Endothelial cell of umbilical vein (primary cell): ENCODE measurements at regions not wholly inside any gene's neighbourhood (a gene's known extent, or its start where the extent isn't known, plus 50 kb on each side); places are given as distances from the start of the nearest gene placed in this dataset.

Experiments
- BruUV-seq: library from RNA; stranded (reverse); fragments of 400-500 nt; replicated peaks from 2 replicates; lab custom pipeline; 2021; lab: Mats Ljungman, UMichigan
- CTCF ChIA-PET: fragments of 300-600, 350-600 bp; sonication (Branson Sonifier 250); formaldehyde crosslinking; loops from one replicate; lab custom pipeline; 2021; ENCODE audit warnings: antibody characterized with exemption, inconsistent platforms; lab: Charles Lee
- POLR2A ChIA-PET: fragments of 300-600, 350-600 bp; sonication (Branson Sonifier 250); formaldehyde crosslinking; loops from one replicate; lab custom pipeline; 2021; ENCODE audit warnings: antibody characterized with exemption, inconsistent platforms; lab: Charles Lee
- DNase-seq: peaks from one replicate; pipeline ENCODE4 v3.0.0-alpha.2; 2011; ENCODE audit warnings: low read depth, low spot score
- FAIRE-seq: peaks from 2 replicates; lab custom pipeline; 2011; peaks lifted over from hg19 to GRCh38; lab: Jason Lieb, UNC
- H2AFZ ChIP-seq: 2 replicates; pipeline ENCODE4 v1.6.0; 2012; ENCODE audit warnings: low read depth, low read length, control low read depth, inconsistent platforms
- H3K27ac ChIP-seq: 2 replicates; pipeline ENCODE4 v1.5.1; 2011; ENCODE audit warnings: low read depth, mild to moderate bottlenecking, control low read depth, low read length, moderate library complexity; ENCODE audit not compliant: insufficient read depth
- H3K27me3 ChIP-seq, 2 experiments: 2 replicates each; pipeline versions ENCODE4 v1.6.0 to v1.6.1; 2011; ENCODE audit warnings: low read length in 2 of 2, mixed read lengths in 1 of 2; ENCODE audit not compliant: control insufficient read depth in 2 of 2, insufficient read depth in 2 of 2
- H3K36me3 ChIP-seq, 2 experiments: 2 replicates in 1 of 2; 3 replicates in 1 of 2; pipeline ENCODE4 v1.5.1; 2011; ENCODE audit warnings: low read length in 2 of 2, mild to moderate bottlenecking in 1 of 2, moderate library complexity in 1 of 2; ENCODE audit not compliant: control insufficient read depth in 2 of 2, insufficient read depth in 2 of 2; ENCODE audit errors: extremely low read depth in 1 of 2
- H3K4me1 ChIP-seq: 3 replicates; pipeline ENCODE4 v1.5.1; 2011; ENCODE audit warnings: mild to moderate bottlenecking, low read length; ENCODE audit not compliant: control insufficient read depth, insufficient read depth; ENCODE audit errors: extremely low read depth
- H3K4me2 ChIP-seq: 2 replicates; pipeline ENCODE4 v1.6.1; 2011; ENCODE audit warnings: low read length, control low read depth, mixed read lengths; ENCODE audit not compliant: insufficient read depth
- H3K4me3 ChIP-seq, 3 experiments: fragments of 200-600 bp in 1 of 3; sonication (generic), shearing (Covaris generic) in 1 of 3; replicated peaks in 1 of 3; 2 replicates each; pipeline ENCODE4 v1.5.1; 2011 to 2016; ENCODE audit warnings: control low read depth in 3 of 3, low read length in 3 of 3, mild to moderate bottlenecking in 2 of 3, inconsistent platforms in 1 of 3, low read depth in 1 of 3, moderate library complexity in 1 of 3; ENCODE audit not compliant: insufficient read depth in 1 of 3
- H3K79me2 ChIP-seq: 2 replicates; pipeline ENCODE4 v1.6.0; 2012; ENCODE audit warnings: low read length, inconsistent platforms; ENCODE audit not compliant: control insufficient read depth, insufficient read depth
- H3K9ac ChIP-seq: replicated peaks from 2 replicates; pipeline ENCODE3; 2011; ENCODE audit warnings: low read length, control low read depth; ENCODE audit not compliant: insufficient read depth; ENCODE audit errors: extremely low read depth
- H3K9me1 ChIP-seq: replicated peaks from 3 replicates; pipeline ENCODE4 v1.6.0; 2011; ENCODE audit warnings: mild to moderate bottlenecking, low read length; ENCODE audit not compliant: control insufficient read depth, insufficient read depth; ENCODE audit errors: extremely low read depth
- H3K9me3 ChIP-seq: replicated peaks from 2 replicates; pipeline ENCODE4 v1.5.1; 2012; ENCODE audit warnings: low read length, inconsistent platforms; ENCODE audit not compliant: control insufficient read depth, insufficient read depth
- H4K20me1 ChIP-seq: replicated peaks from 2 replicates; pipeline ENCODE3; 2011; ENCODE audit warnings: mild to moderate bottlenecking, low read length; ENCODE audit not compliant: control insufficient read depth, insufficient read depth; ENCODE audit errors: extremely low read depth
- CTCF ChIP-seq, 2 donors: IDR thresholded peaks; 1 replicate in 1 of 2; 2 replicates in 1 of 2; pipeline ENCODE4 v1.5.1; 2011; ENCODE audit warnings: low read length in 2 of 2, mild to moderate bottlenecking in 2 of 2, moderate library complexity in 2 of 2, control low read depth in 1 of 2, inconsistent platforms in 1 of 2, low read depth in 1 of 2; ENCODE audit not compliant: insufficient read depth in 1 of 2; ENCODE audit errors: extremely low read depth in 1 of 2
- EZH2 ChIP-seq: IDR thresholded peaks from 2 replicates; pipeline ENCODE4 v1.6.1; 2012; ENCODE audit warnings: borderline replicate concordance, low read depth, mild to moderate bottlenecking, moderate library complexity, low read length, inconsistent platforms; ENCODE audit not compliant: severe bottlenecking
- FOS ChIP-seq: IDR thresholded peaks from 2 replicates; pipeline ENCODE4 v1.6.1; 2011; ENCODE audit warnings: mild to moderate bottlenecking, low read length, moderate library complexity, borderline replicate concordance; ENCODE audit not compliant: insufficient read depth
- GATA2 ChIP-seq: IDR thresholded peaks from 2 replicates; pipeline ENCODE4 v1.7.0; 2011; ENCODE audit warnings: low read depth, mild to moderate bottlenecking, moderate library complexity, mixed read lengths, low read length; ENCODE audit not compliant: insufficient read length, insufficient read depth
- JUN ChIP-seq: IDR thresholded peaks from 2 replicates; pipeline ENCODE4 v1.6.1; 2011; ENCODE audit warnings: borderline replicate concordance, low read depth; ENCODE audit not compliant: insufficient read length, insufficient read depth
- MAX ChIP-seq: IDR thresholded peaks from 2 replicates; pipeline ENCODE4 v1.6.1; 2011; ENCODE audit not compliant: insufficient read depth, insufficient read length
- MYC ChIP-seq: IDR thresholded peaks from one replicate; pipeline ENCODE4 v1.6.1; 2011; ENCODE audit warnings: mild to moderate bottlenecking, low read depth, low read length
- POLR2A ChIP-seq: IDR thresholded peaks from 2 replicates; pipeline ENCODE4 v1.6.1; 2012; ENCODE audit warnings: low read depth, mild to moderate bottlenecking, control low read depth, low read length
- POLR2AphosphoS5 ChIP-seq: IDR thresholded peaks from 2 replicates; pipeline ENCODE4 v1.6.1; 2012; ENCODE audit warnings: low read depth, mild to moderate bottlenecking, control low read depth, low read length, moderate library complexity; ENCODE audit not compliant: insufficient read depth
- dilution Hi-C: fragments of 300-500 bp; cut with MboI; formaldehyde crosslinking; loops from one replicate; pipeline ENCODE4 v1.15.0; 2019; ENCODE audit warnings: low sequenced_read_pairs; ENCODE audit not compliant: extremely low pct_ligation_motif_present
- intact Hi-C: fragments of 100-400 bp; cut with micrococcal nuclease; formaldehyde crosslinking; loops from one replicate; pipeline ENCODE4 v1.10.0; 2022

- H3K4me3 ChIP-seq = no peak overlapping the region
- H2AFZ ChIP-seq = no peak overlapping the region
- TF ChIP-seq GATA2 (no peak), JUN (no peak), MAX (no peak), FOS (no peak), MYC (no peak), CTCF (IDR thresholded peaks at IDR 0.05; ENCODE audit: extremely low read depth in 1 of 2, insufficient read depth in 1 of 2, low read depth in 1 of 2, low read length in 2 of 2) (no peak), POLR2AphosphoS5 (no peak), EZH2 (no peak), POLR2A (no peak)
- no peak overlapping the region for H3K4me2 ChIP-seq
- H3K9me3 ChIP-seq = no peaks in the 10 kb centered on the region
- no peaks in the 10 kb centered on the region for H3K9me1 ChIP-seq
- H3K27ac ChIP-seq = no peak overlapping the region
- H3K27me3 ChIP-seq = no peaks in the 10 kb centered on the region
- intact Hi-C loops = no loop called here
- H3K9ac ChIP-seq = no peak overlapping the region
- no peak for FAIRE-seq
- BruUV-seq = no TSS peak
- no peaks in the 10 kb centered on the region for H3K79me2 ChIP-seq
- no peaks in the 10 kb centered on the region for H4K20me1 ChIP-seq
- ChIA-PET CTCF (no interaction called here), POLR2A (no interaction called here)
- H3K36me3 ChIP-seq = no peaks in the 10 kb centered on the region
- DNase-seq = no peak
- no peaks in the 10 kb centered on the region for H3K4me1 ChIP-seq
- dilution Hi-C loops = no loop called here
Measured at GRCh38 chr1:65596768-65597167, 176.3 kb downstream of the LEPR start.
